ENCODE measurements at regions not wholly inside any gene's neighbourhood (a gene's known extent, or its start where the extent isn't known, plus 50 kb on each side); places are given as distances from the start of the nearest gene placed in this dataset.
"Not testable (repeated sequence)": the region's sequence is repeated elsewhere in the genome, so short reads cannot be mapped to it uniquely, and the experiment has no call there.

DNA sequence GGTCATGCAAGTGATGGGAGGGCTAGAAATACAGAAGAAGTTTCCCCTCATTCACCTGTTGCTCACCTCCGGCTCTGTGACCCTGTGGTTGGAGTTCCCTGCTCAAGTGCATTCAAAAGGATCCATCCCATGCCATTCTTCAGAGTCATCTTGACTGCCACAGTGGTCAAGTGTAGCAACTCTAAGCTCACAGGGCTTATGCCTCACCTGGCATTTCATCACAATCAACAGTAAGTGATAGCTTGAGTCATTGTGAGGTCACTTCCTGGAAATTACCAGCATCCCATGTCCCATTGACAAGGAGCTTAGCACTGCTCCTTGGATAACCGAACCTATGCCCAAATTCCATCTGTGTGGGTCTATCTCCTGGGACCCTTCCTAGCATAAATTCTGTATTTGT, 55.6 kb downstream of the OR4C45 start:
- no peak for DNase-seq

DNA sequence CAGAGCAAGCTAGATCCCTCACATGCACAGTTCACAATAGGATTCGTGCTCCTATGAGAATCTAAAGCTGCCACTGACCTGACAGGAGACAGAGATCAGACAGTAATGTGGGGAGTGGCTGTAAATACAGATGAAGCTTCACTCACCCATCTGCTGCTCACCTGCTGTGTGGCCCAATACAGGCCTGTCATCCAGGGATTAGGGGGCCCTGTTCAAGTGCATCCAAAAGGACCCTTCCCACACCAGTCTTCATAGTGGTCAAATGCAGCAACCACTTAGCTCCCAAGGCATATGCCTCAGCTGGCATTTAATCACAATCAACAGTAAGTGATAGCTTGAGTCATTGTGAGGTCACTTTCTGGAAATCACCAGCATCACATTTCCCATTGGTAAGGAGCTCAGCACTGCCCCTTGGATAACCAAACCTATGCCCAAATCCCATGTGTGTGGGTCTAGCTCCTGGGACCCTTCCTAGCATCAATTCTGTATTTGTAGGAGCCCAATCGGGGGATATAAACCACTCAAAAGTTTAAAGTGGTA, 65.6 kb downstream of the OR4C45 start:
- DNase-seq, result no peak

DNA sequence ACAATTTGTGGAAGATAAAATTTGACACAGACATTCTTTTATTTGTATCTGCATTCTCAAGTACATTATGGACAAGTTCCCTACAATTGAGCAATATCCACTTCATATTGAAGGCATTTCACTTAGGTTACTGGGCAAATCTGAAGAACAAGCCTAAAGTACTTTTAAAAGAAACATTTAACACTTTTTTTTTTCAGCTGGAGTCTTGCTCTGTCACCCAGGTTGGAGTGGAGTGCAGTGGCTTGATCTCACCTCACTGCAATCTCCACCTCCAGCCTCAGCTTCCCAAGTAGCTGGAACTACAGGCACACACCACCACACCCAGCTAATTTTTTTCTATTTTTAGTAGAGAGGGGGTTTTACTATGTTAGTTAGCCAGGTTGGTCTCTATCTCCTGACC, 70.2 kb downstream of the OR4C45 start:
- no peak for DNase-seq

DNA sequence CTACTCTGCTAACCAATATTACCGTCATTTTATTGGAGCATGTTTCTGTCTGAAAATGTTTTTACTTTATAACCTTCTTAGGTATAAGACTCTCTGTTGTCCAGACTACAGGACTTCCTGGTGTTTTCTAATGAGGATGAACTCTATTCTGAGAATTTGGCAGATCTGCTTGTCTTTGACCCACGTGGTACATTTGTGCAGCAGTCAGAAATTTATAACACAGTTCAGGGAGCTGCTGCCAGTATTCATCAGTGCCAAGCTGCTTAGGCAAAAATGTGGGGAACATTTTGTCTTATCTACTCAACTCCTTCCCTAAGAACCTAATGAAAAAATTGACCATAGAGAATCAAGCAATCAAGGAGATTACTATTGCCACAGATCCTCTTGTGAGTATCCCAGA, 108.0 kb downstream of the OR4C45 start:
- DNase-seq, result not testable (repeated sequence)

DNA sequence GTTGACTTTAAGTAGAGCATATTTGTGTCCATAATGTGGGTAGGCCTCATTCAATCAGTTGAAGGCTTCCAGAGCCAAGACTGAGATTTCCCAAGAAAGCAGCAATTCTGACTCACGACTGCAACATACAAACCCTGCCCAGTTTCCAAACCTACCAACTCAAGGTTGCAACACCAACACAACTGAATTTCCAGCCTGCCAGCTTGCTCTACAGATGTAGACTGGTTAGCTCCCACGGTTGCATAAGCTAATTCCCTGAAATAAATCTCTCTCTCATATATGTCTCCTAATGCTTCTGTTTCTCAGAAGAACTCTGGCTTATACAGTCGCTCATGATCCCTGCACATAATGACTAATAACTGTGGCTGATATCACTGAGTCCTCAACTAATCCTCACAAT, 113.6 kb downstream of the OR4C45 start:
- peak; percentile 43 for DNase-seq

DNA sequence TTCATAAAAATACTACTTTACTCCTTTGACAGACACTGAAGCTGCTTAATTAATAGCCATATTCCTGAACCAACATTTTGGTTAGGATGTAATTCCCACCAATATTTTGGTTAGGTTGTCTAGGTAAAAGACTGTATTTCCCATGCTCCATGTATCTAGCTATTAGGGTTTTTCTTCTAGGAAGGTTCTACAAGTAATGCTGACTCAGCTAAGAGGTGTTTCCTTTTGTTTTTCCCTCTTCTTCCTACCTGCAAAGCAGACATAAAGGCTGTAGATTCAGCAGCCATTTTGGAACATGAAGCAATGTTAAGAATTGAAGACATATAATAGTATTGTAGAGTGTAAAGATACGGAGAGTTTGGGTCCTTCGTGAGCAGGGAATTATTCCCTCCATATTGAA, 115.3 kb downstream of the OR4C45 start:
- not testable (repeated sequence) for DNase-seq

DNA sequence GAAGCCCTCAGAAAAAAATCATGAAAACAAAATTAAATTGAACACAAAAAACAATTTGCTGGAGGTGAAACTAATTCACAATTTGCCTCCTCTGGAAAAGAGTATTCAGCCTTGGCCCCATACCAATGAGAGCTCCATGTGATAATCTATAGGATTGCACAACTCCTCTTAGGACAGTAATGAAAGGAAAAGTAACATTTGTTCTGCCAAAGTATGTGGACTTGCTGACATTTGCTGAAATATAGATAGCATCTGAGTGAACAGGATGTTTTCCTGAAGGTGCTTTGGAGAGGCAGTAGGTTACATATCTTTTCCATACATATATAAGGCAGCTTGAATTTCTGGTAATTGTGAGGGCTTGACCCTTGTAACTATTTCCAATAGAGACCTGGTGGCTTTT, 122.8 kb downstream of the OR4C45 start:
- DNase-seq, result no peak

DNA sequence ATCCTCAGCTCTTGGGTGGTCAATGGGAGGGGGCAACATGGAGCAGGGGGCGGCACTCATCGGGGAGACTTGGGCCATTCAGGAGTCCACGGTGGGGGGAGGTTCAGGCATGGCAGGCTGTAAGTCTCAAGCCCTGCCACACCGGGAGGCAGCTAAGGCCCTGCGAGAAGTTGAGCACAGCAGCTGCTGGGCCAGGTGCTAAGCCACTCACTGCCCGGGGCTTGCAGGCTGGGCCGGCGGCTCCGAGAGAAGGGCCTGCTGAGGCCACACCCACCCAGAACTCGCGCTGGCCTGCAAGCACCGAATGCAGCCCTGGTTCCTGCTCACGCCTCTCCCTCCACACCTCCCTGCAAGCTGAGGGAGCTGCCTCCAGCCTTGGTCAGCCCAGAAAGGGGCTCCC, 131.4 kb downstream of the OR4C45 start:
- DNase-seq, result no peak

DNA sequence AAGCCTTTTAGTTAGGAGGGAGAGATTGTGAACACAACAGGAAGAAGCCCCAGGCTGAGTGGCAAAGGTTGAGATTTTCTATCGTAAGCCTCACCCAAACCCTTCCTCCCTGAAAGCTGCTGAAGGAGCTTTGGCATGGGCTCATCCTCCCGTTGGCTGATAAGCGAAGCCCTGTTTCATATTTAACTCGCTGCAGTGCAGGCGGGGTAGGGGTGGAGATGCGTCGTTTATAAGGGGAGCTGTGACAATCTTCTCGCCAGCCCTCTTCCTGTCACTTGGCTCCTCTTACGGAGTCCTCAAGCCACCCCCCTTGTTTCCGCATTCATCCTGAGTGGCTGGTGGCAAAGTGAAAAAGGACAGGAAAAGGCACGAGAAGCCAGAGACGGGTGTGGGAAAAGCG, 137.0 kb downstream of the OR4C45 start:
- DNase-seq, result no peak

DNA sequence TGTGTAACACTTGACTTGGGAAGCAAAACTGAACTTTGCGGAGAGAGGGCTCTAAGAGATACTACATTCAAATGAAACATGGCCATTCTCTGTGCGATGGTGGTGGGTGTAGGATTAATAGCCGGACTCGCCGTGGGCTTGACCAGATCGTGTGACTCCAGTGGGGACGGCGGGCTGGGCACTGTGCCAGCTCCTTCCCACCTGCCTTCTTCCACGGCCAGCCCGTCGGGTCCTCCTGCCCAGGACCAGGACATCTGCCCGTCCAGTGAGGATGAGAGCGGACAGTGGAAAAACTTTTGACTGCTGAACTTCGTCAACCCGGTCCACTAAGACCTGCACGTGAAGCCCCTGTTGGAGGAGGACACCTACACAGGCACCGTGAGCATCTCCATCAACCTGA, 137.4 kb downstream of the OR4C45 start:
- DNase-seq, result no peak

DNA sequence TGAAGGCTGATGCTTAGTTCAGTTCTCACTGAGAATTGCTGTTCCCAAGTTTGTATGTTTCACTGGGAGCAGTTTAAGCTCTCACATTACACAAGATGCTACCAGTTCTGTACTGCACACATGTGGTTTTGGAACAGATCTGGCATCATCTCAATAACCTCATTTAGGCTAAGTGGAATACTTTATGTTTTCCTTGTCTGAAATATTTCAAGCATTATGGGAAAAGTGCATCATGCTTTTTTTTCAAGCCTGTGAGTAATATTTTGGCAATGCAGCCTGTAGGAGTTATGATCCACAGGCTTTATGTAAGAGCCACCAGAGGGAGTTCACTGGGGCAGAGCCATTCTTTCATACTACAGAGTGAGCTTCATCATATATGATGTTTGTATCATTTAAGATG, 141.5 kb downstream of the OR4C45 start:
- DNase-seq, result peak; percentile 12

DNA sequence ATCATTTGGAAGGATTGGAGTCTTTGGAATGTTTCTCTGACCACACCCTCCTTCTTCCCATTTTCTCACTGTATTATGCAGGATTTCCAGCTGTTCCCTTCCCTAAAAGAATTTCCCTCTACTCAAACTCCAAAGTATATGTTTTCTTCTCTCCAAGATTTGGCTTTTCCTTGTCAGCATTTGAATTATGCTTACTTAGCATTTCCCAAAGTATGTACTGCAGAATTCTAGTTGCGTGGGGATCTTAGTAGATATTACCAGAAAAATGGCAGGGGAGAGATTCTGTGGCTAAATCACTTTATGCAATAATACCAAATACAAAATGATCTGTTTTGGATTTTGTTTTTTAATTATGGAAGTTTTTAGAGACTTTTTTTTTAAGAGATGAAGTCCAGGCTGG, 142.3 kb downstream of the OR4C45 start:
- DNase-seq, result no peak

DNA sequence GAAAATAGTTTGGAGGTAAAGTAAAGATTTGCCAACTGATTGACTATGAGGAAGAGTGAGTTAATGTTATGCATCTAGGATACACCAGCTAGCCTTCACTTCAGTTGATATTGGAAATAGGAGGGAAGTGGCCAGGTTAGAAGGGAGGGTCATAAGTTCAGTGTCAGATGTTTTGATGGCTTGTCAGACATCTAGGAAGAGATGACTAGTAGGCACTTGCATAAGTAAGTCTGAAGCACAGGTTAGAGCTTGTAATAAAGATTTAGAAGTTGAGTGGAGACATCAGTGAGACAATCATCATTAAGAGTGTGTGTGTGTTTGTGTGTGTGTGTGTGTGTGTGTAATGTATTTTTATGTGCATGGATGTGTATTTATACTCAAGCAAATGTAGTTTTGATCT, 146.1 kb downstream of the OR4C45 start:
- DNase-seq, result no peak

DNA sequence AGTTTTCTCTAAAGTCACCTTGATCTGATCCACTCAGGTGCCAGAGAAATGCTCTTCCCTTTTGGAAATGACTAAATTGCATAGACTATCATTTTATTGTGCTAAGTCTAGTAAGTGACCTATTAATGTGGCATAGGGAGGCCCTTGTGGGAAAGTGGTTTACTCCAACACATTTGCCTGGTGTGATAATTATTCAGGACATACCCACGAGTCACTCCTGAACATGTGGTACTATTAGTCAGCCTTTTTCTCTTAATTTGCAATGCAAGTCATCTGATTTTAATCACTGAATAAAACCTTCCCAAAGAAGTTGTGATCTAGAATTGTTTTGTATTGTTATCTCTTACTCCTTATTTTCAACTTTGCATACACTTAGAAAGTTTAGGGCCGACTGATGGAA, 148.7 kb downstream of the OR4C45 start:
- no peak for DNase-seq

DNA sequence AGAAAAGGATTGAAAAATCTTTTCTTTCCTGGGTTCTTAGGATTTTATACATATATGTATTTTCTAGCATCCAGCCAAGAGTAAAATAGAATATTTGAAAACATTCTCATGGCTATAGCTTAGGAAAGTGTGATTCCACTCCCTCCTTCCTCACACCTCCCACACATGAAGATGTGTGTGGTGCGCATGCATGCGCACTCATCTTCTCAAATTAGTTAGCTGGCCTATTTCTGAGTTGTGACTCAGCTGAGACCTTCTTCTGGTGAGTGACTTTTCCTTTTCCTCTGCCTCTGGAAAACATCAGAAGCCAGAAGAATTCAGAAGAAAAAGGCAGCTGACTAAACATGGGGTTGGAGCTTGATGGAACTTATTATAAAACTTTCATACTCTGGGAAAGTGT, 149.8 kb downstream of the OR4C45 start:
- no peak for DNase-seq

DNA sequence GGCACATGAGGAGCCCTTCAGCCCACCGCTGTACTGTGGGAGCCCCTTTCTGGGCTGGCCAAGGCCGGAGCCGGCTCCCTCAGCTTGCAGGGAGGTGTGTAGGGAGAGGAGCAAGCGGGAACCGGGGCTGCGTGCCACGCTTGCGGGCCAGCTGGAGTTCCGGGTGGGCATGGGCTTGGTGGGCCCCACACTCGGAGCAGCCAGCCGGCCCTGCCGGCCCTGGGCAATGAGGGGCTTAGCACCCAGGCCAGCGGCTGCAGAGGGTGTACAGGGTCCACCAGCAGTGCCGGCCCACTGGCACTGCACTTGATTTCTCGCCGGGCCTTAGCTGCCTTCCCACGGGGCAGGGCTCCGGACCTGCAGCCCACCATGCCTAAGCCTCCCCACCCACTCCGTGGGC, 150.5 kb downstream of the OR4C45 start:
- not testable (repeated sequence) for DNase-seq

DNA sequence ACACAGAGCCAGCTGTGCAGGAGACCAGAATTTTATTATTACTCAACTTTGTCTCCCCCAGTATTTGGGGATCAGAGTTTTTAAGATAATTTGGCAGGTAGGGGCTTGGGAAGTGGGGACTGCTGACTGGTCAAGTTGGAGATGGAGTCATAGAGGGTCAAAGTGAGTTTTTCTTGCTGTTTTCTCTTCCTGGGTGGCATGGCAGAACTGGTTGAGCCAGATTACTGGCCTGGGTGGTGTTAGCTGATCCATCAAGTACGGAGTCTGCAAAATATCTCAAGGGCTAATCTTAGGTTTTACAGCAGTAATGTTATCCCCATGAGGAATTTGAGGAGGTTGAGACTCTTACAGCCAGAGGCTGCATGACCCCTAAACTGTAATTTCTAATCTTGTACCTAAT, 153.5 kb downstream of the OR4C45 start:
- no peak for DNase-seq

DNA sequence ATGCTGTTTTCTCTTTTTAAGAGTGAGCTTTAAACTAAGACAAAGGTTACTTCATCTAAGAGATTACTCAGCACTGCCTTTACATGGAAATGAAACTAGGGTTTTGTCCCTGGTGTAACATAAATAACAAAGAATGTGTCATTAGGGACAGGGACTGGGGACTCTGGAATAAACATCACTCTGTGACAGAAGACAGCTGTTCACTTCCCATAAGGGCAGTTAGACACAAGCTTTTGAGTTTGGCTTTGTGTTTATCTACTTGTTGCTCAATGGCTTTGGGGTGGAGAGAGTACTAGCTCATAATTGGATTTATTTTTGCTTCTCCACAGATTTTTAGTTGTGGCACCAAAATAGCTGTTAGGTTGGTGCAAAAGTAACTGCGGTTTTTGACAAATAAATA, 154.5 kb downstream of the OR4C45 start:
- DNase-seq, result no peak

DNA sequence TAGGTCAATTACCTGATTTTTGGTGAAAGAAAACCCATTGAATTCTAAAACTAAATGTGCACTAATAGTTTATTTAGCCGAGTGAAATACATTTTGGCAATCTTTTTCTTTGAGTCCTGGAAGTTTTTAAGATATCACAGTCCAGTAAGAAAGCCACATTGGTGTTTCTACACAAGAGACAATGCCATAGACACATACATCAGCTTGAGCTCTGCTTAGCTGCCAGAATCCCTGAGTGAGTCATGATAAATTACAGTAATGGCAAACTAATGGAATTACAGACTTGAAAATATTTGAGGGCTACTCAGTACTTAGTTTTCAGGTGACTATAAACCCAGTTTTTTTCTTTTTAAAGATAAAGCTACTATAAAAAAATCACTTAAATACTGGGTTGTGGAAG, 155.4 kb downstream of the OR4C45 start:
- no peak for DNase-seq

DNA sequence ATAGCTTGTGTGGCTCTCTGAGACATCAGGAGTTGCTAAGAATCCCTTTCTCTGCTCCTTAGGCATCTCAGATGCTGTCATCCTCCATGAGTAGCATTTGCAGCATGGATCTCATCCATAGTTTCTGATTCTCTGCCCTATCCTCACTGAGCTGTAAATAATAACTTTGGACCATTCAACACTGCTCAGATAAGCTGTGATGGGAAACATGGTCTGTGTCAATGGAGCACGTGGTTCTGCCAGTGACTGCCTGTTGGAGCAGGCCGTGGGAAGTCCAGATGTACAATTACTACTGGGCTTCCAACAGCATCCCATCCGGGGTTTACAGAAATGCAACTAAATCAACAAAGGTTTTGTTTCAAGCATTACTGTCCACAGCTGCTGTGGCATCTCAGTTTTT, 160.1 kb downstream of the OR4C45 start:
- DNase-seq, result no peak

DNA sequence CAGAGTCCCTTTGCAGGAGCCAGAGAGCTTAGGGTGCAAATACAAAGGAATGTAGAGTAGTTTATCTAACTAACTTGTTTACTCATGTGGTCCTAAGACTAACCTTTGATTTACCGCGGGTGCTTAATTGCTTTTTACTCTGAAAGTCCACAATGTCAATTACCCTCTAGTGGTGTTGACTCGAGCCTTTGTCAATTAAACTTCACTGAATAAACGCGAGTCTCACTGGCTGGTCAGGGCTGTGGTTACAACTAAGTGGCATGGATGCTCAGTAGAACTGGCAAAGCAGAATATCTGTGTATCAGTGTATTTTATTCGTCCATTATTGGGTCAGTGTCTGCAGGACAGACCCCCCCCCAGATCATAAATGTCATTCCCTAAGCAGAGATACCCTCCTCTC, 181.7 kb downstream of the OR4C45 start:
- DNase-seq, result no peak

DNA sequence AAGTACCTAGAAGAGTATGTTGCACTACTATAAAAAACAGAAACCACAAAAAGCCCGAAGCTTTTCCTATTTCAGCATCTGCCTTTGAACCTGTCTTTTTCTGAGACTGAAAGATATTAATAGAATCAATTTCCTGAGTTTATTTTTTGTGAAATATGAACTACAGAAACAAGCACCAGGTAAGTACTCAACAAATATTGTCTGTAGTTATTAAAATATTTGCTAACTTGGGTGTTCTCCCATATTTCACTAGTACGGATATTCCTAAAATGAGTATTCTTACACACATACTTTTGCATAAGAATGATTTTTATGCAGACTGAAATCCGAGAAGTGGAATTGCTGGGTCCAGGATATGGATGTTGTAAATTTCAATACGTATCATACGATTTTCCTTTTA, 188.0 kb downstream of the OR4C45 start:
- DNase-seq, result no peak

DNA sequence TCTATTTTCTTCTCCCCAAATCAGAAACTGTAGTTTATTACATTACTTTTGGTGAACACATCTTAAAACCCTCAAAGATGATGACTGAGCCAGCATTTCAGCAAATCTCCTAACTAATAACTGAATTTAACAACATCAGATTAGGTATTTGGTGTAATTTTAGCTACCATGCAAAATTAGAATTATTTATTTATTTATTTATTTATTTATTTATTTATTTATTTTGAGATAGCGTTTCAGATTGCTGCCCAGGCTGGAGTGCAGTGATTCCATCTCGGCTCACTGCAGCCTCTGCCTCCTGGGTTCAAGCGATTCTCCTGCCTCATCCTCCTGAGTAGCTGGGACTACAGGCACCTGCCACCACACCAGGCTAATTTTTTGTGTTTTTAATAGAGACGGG, 205.7 kb downstream of the OR4C45 start:
- DNase-seq, result not testable (repeated sequence)

DNA sequence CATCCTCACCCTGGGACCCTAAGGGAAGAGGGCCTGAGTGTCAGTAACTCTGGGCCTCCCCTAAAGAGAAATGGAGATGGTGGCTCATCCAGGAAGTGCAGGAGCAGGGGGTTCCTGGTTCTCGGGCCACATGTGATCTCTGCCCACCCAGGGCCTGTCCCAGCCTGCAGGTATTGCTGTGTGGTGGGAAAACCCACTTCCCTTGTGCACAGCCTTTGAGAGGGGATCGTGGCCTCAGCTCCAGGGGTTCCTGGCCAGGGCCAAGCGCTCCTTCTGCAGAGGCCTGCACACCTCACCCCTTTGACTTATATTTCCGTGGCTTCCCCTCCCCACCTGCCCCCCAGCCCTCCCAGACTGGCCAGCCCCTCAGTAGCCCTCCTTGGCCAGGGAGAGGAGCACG, 213.5 kb downstream of the OR4C45 start:
- no peak for DNase-seq

DNA sequence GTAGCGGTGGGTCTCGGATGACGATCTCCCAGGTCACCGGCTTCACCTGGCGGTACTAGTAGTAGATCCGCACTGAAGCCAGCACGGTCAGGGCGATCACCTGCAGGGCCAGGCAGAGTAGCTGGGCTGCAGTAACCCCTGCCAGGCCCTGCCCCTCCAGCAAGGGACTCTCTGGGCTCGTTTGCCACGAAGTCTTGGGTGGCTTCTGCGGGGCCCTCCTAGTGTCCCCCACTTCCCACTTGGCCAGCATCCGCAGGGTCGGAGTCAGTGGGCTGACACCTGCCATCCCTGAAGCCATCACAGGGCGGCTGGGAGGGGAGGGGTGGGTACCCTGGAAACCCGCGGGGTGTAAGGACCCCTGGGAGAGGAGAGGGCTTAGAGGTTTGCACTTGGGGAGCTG, 214.0 kb downstream of the OR4C45 start:
- DNase-seq, result no peak

DNA sequence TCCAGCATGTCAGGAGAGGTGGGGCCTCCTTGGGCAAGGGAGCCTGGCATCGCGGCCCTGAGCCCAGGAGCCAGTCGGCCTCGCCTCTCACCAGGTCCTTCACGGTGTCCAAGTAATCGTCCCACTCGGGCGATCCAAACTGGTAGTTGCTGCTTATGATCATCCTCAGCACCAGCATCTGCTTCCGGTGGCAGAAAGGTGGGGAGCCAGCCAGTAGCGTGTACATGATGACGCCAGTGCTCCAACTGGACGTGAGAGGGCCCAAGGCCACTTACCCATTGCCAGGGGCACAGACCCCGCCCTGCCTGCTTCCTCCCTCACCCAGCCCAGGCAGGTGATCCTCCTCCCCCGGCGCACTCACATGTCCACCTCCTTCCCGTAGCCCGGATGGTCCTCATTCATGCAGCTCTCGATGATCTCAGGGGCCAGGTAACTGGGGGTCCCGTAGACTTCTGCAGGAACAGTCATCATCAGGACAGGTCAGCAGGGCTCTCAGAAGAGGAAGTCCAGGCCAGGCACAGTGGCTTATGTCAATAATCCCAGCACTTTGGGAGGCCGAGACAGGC, 214.7 kb downstream of the OR4C45 start:
- DNase-seq, result no peak

All from GOT3 (cell line).